WERI-Rb-1 (cell line): ENCODE measurements at regions not wholly inside any gene's neighbourhood (a gene's known extent, or its start where the extent isn't known, plus 50 kb on each side); places are given as distances from the start of the nearest gene placed in this dataset.

Source experiments
- DNase-seq: peaks from one replicate; pipeline ENCODE4 v3.0.0-alpha.2; 2020
- H3K27ac ChIP-seq: fragments of 250-450 bp; sonication (Bioruptor Pico); 2 replicates; pipeline ENCODE4 v1.5.1; 2020; ENCODE audit warnings: mild to moderate bottlenecking, moderate library complexity
- H3K27me3 ChIP-seq: fragments of 250-450 bp; sonication (Bioruptor Pico); 2 replicates; pipeline ENCODE4 v1.5.1; 2021; ENCODE audit warnings: mild to moderate bottlenecking, low read depth, moderate library complexity; ENCODE audit not compliant: insufficient read depth, severe bottlenecking
- H3K36me3 ChIP-seq: fragments of 250-450 bp; sonication (Bioruptor Pico); 2 replicates; pipeline ENCODE4 v1.5.1; 2020; ENCODE audit warnings: mild to moderate bottlenecking, moderate library complexity
- H3K4me3 ChIP-seq: 2 replicates; pipeline ENCODE4 v1.5.1; 2011; ENCODE audit warnings: low read depth, mild to moderate bottlenecking, control low read depth, low read length
- H3K9me3 ChIP-seq: fragments of 250-450 bp; sonication (Bioruptor Pico); 2 replicates; pipeline ENCODE4 v1.5.1; 2021; ENCODE audit warnings: mild to moderate bottlenecking, moderate library complexity; ENCODE audit not compliant: severe bottlenecking
- CTCF ChIP-seq: IDR thresholded peaks from 2 replicates; pipeline ENCODE4 v1.5.1; 2011; ENCODE audit warnings: low read depth, mild to moderate bottlenecking, control low read depth, inconsistent platforms, low read length

- no peak overlapping the region for H3K27ac ChIP-seq
- no peak overlapping the region for H3K4me3 ChIP-seq
- no peaks in the 10 kb centered on the region for H3K27me3 ChIP-seq
- DNase-seq, result no peak
- no peaks in the 10 kb centered on the region for H3K36me3 ChIP-seq
- H3K9me3 ChIP-seq, result no peaks in the 10 kb centered on the region
- no peak for TF ChIP-seq CTCF
Measured at GRCh38 chr3:177523067-177523675, 325.9 kb upstream of the TBL1XR1 start.

DNA sequence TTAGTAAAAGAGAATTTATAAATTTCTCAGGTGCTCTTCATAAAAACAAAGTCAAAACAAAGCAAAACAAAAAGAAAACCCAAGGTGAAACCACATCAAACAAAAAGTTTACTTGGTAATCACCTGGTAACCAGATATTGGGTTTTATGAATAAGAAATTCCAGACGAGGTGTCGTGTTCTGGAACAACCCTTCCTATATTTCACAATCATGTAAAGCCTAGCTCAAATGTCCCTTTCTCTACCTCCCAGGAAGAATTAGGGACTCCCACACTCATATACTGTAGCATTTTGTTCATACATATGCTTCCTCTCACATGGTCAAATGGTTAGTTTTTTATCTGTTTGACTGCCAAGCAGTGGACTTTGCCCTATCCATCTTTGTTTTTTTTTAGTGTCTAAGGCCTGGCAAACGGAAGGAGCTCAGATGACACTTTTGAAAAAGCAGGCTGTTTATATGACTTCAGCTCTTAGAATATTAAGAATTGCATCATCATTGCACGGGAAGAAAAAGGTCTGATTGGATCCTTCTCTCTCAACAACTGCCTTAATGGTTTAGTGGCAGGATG, 326.7 kb upstream of the TBL1XR1 start:
- TF ChIP-seq CTCF, result no peak
- H3K9me3 ChIP-seq, result no peaks in the 10 kb centered on the region
- DNase-seq, result no peak
- no peak overlapping the region for H3K4me3 ChIP-seq
- no peaks in the 10 kb centered on the region for H3K27me3 ChIP-seq
- no peaks in the 10 kb centered on the region for H3K36me3 ChIP-seq
- H3K27ac ChIP-seq, result no peak overlapping the region

DNA sequence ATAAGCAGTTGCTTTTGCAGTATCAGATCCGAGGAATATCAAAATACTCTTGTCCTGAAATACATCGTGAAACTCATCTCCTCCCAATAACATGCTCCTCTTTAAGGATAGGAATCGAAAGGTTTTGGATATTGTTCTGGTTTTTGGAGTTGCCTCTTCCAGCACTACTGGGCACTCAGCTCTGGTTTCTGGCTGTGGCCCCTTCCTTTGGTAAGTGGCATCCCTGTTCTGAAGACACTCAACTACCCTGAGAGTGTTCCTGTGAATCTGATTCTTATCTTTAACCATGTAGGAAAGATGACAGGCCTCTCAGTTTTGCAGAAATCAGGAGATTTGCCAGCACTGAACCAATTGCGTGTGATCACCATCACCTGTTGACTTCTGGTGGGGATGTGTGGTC, 327.5 kb upstream of the TBL1XR1 start:
- no peaks in the 10 kb centered on the region for H3K36me3 ChIP-seq
- H3K9me3 ChIP-seq, result no peaks in the 10 kb centered on the region
- H3K27ac ChIP-seq, result no peak overlapping the region
- no peak for DNase-seq
- TF ChIP-seq CTCF, result no peak
- no peak overlapping the region for H3K4me3 ChIP-seq
- no peaks in the 10 kb centered on the region for H3K27me3 ChIP-seq

- Histone ChIP-seq H3K27ac (no peak overlapping the region), H3K9me3 (no peaks in the 10 kb centered on the region), H3K36me3 (no peaks in the 10 kb centered on the region), H3K4me3 (no peak overlapping the region), H3K27me3 (no peaks in the 10 kb centered on the region)
- no peak for DNase-seq
- no peak for TF ChIP-seq CTCF
Measured at GRCh38 chr3:177525414-177525813, 328.1 kb upstream of the TBL1XR1 start.

- Histone ChIP-seq H3K4me3 (no peak overlapping the region), H3K27ac (no peak overlapping the region), H3K9me3 (no peaks in the 10 kb centered on the region), H3K27me3 (no peaks in the 10 kb centered on the region), H3K36me3 (no peaks in the 10 kb centered on the region)
- TF ChIP-seq CTCF, result no peak
- DNase-seq, result no peak
Measured at GRCh38 chr3:177525987-177526712, 328.9 kb upstream of the TBL1XR1 start.
